Hepatocyte (in vitro differentiated cells): ENCODE measurements at regions not wholly inside any gene's neighbourhood (a gene's known extent, or its start where the extent isn't known, plus 50 kb on each side); places are given as distances from the start of the nearest gene placed in this dataset.
A peak's percentile ranks its signal among the peaks of the same experiment; 100 is the strongest.

Experiments used
- DNase-seq: peaks from one replicate; pipeline ENCODE4 v3.0.0-alpha.2; 2016; ENCODE audit warnings: low spot score
- H2AFZ ChIP-seq: fragments of 200-600 bp; sonication (generic); 2 replicates; pipeline ENCODE4 v1.6.0; 2016; ENCODE audit warnings: antibody characterized with exemption, mild to moderate bottlenecking
- H3K27ac ChIP-seq: fragments of 200-600 bp; sonication (generic); 2 replicates; pipeline ENCODE4 v1.5.1; 2016; ENCODE audit warnings: mild to moderate bottlenecking
- H3K27me3 ChIP-seq: fragments of 200-600 bp; sonication (generic); 2 replicates; pipeline ENCODE4 v1.6.1; 2016
- H3K36me3 ChIP-seq: fragments of 200-600 bp; sonication (generic); replicated peaks from 2 replicates; pipeline ENCODE4 v1.5.1; 2016; ENCODE audit warnings: low read depth; ENCODE audit not compliant: insufficient read depth
- H3K4me1 ChIP-seq: fragments of 200-600 bp; sonication (generic); 2 replicates; pipeline ENCODE4 v1.5.1; 2016; ENCODE audit warnings: mild to moderate bottlenecking, moderate library complexity; ENCODE audit not compliant: insufficient read depth
- H3K4me2 ChIP-seq: fragments of 200-600 bp; sonication (generic); 2 replicates; pipeline ENCODE4 v1.6.0; 2016
- H3K4me3 ChIP-seq: fragments of 200-600 bp; sonication (generic); 2 replicates; pipeline ENCODE4 v1.5.1; 2016; ENCODE audit warnings: mild to moderate bottlenecking
- H3K79me2 ChIP-seq: fragments of 200-600 bp; sonication (generic); 2 replicates; pipeline ENCODE4 v1.6.0; 2017; ENCODE audit warnings: mild to moderate bottlenecking
- H3K9me2 ChIP-seq: fragments of 200-600 bp; sonication (generic); replicated peaks from 2 replicates; pipeline ENCODE4 v1.6.0; 2017; ENCODE audit warnings: mild to moderate bottlenecking; ENCODE audit not compliant: insufficient read depth
- H3K9me3 ChIP-seq: fragments of 200-600 bp; sonication (generic); 2 replicates; pipeline ENCODE4 v1.5.1; 2016; ENCODE audit warnings: low read depth, mild to moderate bottlenecking
- H4K20me1 ChIP-seq: fragments of 200-600 bp; sonication (generic); 2 replicates; pipeline ENCODE4 v1.6.0; 2016; ENCODE audit warnings: mild to moderate bottlenecking; ENCODE audit not compliant: insufficient read depth, poor library complexity, severe bottlenecking
- EZH2 ChIP-seq: fragments of 200-600 bp; sonication (generic); IDR thresholded peaks from 2 replicates; pipeline ENCODE4 v1.6.1; 2016; ENCODE audit warnings: antibody characterized with exemption, mild to moderate bottlenecking, borderline replicate concordance
- EZH2phosphoT487 ChIP-seq: fragments of 200-600 bp; sonication (generic); IDR thresholded peaks from one replicate; pipeline ENCODE4 v1.6.1; 2018; ENCODE audit warnings: antibody characterized with exemption, mild to moderate bottlenecking, low read depth, moderate library complexity; ENCODE audit not compliant: unreplicated experiment, severe bottlenecking
- WGBS: methylation state at CpG from one replicate; pipeline ENCODE4 v1.1.6; 2016; ENCODE audit warnings: low lambda C conversion rate; ENCODE audit errors: missing lambda C conversion rate; 5-methylcytosine and 5-hydroxymethylcytosine counted together
- TF ChIP-seq, protein P1 (sequence below): fragments of 200-600 bp; sonication (generic); IDR thresholded peaks from 2 replicates; pipeline ENCODE4 v1.5.1; 2016; ENCODE audit warnings: antibody characterized with exemption, mild to moderate bottlenecking; ENCODE audit not compliant: poor library complexity

DNA sequence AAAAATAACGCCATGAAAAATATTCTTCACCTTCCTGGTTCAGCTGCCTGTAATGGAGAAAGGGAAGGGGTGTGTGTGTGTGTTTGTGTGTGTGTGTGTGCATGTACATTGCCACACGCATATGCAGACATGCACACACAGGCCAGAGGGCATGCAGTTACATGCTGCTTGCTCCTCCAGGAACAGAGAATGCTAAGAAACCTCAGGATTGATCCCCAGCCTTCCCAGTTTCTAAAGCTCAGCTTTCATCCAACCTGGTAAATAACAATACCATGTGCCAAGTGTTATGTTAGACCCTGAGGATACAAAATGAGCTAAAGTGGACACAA, 241.7 kb downstream of the SPTSSA start:
- DNase-seq: no peak
- H3K36me3 ChIP-seq: no peaks in the 10 kb centered on the region
- no peaks in the 10 kb centered on the region for H3K27me3 ChIP-seq
- H3K4me2 ChIP-seq: no peak overlapping the region
- no peaks in the 10 kb centered on the region for H3K4me1 ChIP-seq
- H3K9me3 ChIP-seq: no peaks in the 10 kb centered on the region
- no peaks in the 10 kb centered on the region for H3K79me2 ChIP-seq
- H2AFZ ChIP-seq: no peak overlapping the region
- TF ChIP-seq EZH2 (no peak), EZH2phosphoT487 (no peak)
- TF ChIP-seq, protein P1, sequence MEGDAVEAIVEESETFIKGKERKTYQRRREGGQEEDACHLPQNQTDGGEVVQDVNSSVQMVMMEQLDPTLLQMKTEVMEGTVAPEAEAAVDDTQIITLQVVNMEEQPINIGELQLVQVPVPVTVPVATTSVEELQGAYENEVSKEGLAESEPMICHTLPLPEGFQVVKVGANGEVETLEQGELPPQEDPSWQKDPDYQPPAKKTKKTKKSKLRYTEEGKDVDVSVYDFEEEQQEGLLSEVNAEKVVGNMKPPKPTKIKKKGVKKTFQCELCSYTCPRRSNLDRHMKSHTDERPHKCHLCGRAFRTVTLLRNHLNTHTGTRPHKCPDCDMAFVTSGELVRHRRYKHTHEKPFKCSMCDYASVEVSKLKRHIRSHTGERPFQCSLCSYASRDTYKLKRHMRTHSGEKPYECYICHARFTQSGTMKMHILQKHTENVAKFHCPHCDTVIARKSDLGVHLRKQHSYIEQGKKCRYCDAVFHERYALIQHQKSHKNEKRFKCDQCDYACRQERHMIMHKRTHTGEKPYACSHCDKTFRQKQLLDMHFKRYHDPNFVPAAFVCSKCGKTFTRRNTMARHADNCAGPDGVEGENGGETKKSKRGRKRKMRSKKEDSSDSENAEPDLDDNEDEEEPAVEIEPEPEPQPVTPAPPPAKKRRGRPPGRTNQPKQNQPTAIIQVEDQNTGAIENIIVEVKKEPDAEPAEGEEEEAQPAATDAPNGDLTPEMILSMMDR: no peak
- no peak overlapping the region for H3K27ac ChIP-seq
- 71% methylated on average over 2 of the region's 2 CpGs for WGBS
- H3K9me2 ChIP-seq: no peaks in the 10 kb centered on the region
- no peaks in the 10 kb centered on the region for H4K20me1 ChIP-seq
- H3K4me3 ChIP-seq: no peak overlapping the region

DNA sequence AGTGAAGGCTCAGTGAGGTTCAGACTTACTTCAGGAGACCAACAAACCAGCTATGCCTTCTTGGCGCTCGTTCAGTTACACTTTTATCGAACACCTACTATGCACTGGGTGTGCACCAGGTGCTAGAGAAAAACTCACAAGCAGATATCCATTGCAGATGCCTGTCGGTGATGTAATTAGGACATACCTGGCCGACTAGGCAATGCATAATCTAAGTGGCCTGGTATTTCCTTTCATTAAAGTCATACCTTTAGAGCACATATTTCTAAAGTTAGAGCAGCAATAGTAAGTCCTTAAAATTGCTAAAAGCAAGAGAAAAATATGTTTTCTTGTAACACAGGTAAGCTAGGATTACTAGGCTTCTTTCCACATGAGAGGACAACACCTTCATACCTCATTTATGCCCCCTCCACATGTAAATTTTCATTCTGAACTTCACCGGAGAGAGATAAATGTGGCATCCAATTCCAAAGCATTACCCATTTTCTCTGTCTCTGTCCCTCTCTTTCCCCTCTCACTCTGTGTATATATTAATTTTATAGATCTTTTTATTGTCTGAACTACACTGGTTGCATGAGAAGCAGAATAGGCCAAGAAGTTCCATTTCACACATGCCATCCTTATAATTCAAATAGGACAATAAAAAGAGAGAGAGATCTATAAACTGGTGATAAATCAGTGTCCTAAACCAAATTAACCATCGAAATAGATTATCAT, 242.2 kb downstream of the SPTSSA start:
- 87% methylated on average over 7 of the region's 7 CpGs for WGBS
- H3K4me2 ChIP-seq: no peak overlapping the region

DNA sequence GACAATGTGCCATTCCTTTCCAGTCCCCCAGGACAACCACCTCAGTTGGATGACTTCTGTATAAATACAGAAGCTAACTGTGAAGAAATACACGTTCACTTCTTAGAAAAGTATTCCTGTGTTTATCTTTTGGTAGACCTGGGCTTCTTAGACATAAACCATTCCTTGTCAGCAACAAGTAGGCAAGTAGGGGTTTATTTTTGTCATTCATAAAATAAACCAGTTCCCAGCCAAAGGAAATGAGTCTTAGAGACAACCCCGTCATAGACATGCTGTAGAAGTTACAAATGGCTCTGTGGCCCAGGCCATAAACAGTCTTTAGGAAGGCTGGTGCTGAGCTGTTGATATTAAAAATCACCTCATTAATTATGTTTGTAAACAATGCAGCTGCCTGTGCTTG, 243.2 kb downstream of the SPTSSA start:
- Histone ChIP-seq H3K4me1 (no peaks in the 10 kb centered on the region), H3K27ac (no peak overlapping the region), H3K27me3 (no peaks in the 10 kb centered on the region), H2AFZ (no peak overlapping the region), H3K4me3 (no peak overlapping the region), H3K4me2 (no peak overlapping the region), H3K36me3 (no peaks in the 10 kb centered on the region), H3K9me2 (no peaks in the 10 kb centered on the region), H3K79me2 (no peaks in the 10 kb centered on the region), H3K9me3 (no peaks in the 10 kb centered on the region), H4K20me1 (no peaks in the 10 kb centered on the region)
- no peak for DNase-seq
- 43% methylated on average over 2 of the region's 2 CpGs for WGBS
- TF ChIP-seq EZH2phosphoT487: no peak
- no peak for TF ChIP-seq EZH2
- TF ChIP-seq, protein P1: no peak

More for the DNA sequence above, 242.2 kb downstream of the SPTSSA start:
- H3K27ac ChIP-seq: peak overlapping the region; percentile 13
- H3K4me3 ChIP-seq: no peak overlapping the region
- no peaks in the 10 kb centered on the region for H3K36me3 ChIP-seq
- no peak for TF ChIP-seq EZH2phosphoT487
- TF ChIP-seq, protein P1: no peak
- TF ChIP-seq EZH2: no peak
- no peaks in the 10 kb centered on the region for H4K20me1 ChIP-seq
- no peaks in the 10 kb centered on the region for H3K9me3 ChIP-seq
- H3K27me3 ChIP-seq: no peaks in the 10 kb centered on the region
- no peak overlapping the region for H2AFZ ChIP-seq
- DNase-seq: no peak
- H3K4me1 ChIP-seq: no peaks in the 10 kb centered on the region
- no peaks in the 10 kb centered on the region for H3K9me2 ChIP-seq
- no peaks in the 10 kb centered on the region for H3K79me2 ChIP-seq

DNA sequence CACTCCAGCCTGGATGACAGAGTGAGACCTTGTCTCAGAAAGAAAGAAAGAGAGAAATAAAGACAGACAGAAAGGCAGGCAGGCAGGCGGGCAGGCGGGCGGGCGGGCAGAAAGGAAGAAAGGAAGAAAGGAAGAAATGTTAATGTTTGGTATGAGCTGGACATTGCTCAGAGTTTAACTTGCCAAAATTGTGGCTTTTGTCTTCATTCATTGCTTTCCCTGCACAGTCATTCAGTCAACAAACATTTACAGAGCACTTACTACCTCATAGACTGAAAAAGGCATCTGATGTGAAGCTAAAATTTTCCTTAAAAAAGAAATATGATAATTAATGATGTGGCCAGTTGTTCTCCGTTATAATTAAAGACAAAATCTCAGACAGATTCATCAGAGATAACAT, 247.1 kb downstream of the SPTSSA start:
- Histone ChIP-seq H3K4me3 (no peak overlapping the region), H3K4me2 (no peak overlapping the region), H3K4me1 (no peaks in the 10 kb centered on the region), H3K27me3 (no peaks in the 10 kb centered on the region), H3K36me3 (no peaks in the 10 kb centered on the region), H3K27ac (no peak overlapping the region), H2AFZ (no peak overlapping the region), H4K20me1 (no peaks in the 10 kb centered on the region), H3K79me2 (no peaks in the 10 kb centered on the region), H3K9me3 (no peaks in the 10 kb centered on the region), H3K9me2 (no peaks in the 10 kb centered on the region)
- no peak for DNase-seq
- TF ChIP-seq, protein P1: no peak
- no peak for TF ChIP-seq EZH2
- no peak for TF ChIP-seq EZH2phosphoT487
- WGBS: 86% methylated on average over 2 of the region's 5 CpGs
